GM23338 (cell line): ENCODE measurements at regions not wholly inside any gene's neighbourhood (a gene's known extent, or its start where the extent isn't known, plus 50 kb on each side); places are given as distances from the start of the nearest gene placed in this dataset.

ENCODE experiments used
- ATAC-seq: fragments of 200-7000 bp; cut with Tn5 transposase; 3 replicates; pipeline ENCODE4 v1.9.1; 2020
- DNase-seq: peaks from one replicate; pipeline ENCODE4 v3.0.0-alpha.2; 2015; ENCODE audit warnings: low spot score
- H2AFZ ChIP-seq: fragments of 200-600 bp; sonication (generic); 2 replicates; pipeline ENCODE4 v1.8.0; 2016; ENCODE audit warnings: antibody characterized with exemption, mild to moderate bottlenecking, moderate library complexity
- H3F3A ChIP-seq: fragments of 200-600 bp; sonication (generic); replicated peaks from 2 replicates; pipeline ENCODE4 v1.8.0; 2017; ENCODE audit warnings: antibody characterized with exemption, mixed run types, low read depth
- H3K27ac ChIP-seq: fragments of 200-600 bp; sonication (generic); 2 replicates; pipeline ENCODE4 v1.6.1; 2016; ENCODE audit warnings: low read depth
- H3K27me3 ChIP-seq: fragments of 200-600 bp; sonication (generic); 2 replicates; pipeline ENCODE4 v1.8.0; 2016; ENCODE audit warnings: mild to moderate bottlenecking, mixed run types, moderate library complexity; ENCODE audit not compliant: insufficient read depth
- H3K36me3 ChIP-seq: fragments of 200-600 bp; sonication (generic); 2 replicates; pipeline ENCODE4 v1.8.0; 2016; ENCODE audit warnings: mild to moderate bottlenecking; ENCODE audit not compliant: insufficient read depth
- H3K4me1 ChIP-seq: fragments of 200-600 bp; sonication (generic); 2 replicates; pipeline ENCODE4 v1.8.0; 2016; ENCODE audit warnings: mild to moderate bottlenecking, moderate library complexity; ENCODE audit not compliant: insufficient read depth
- H3K4me2 ChIP-seq: fragments of 200-600 bp; sonication (generic); 2 replicates; pipeline ENCODE4 v1.7.1; 2017; ENCODE audit warnings: mixed run types
- H3K4me3 ChIP-seq: fragments of 200-600 bp; sonication (generic); 2 replicates; pipeline ENCODE4 v1.6.1; 2016; ENCODE audit warnings: mixed run types
- H3K79me2 ChIP-seq: fragments of 200-600 bp; sonication (generic); replicated peaks from 2 replicates; pipeline ENCODE4 v1.8.0; 2017; ENCODE audit warnings: mild to moderate bottlenecking; ENCODE audit not compliant: insufficient read depth
- H3K9me2 ChIP-seq: fragments of 200-600 bp; sonication (generic); 2 replicates; pipeline ENCODE4 v1.8.0; 2017; ENCODE audit not compliant: insufficient read depth
- H4K20me1 ChIP-seq: fragments of 200-600 bp; sonication (generic); replicated peaks from 2 replicates; pipeline ENCODE4 v1.8.0; 2017; ENCODE audit warnings: mild to moderate bottlenecking; ENCODE audit not compliant: insufficient read depth
- H3K27ac Mint-ChIP-seq: 2 replicates; pipeline ENCODE4 v1.8.0; 2020; ENCODE audit warnings: inconsistent platforms, mild to moderate bottlenecking, moderate library complexity, mixed read lengths
- H3K27me3 Mint-ChIP-seq: 3 replicates; pipeline ENCODE4 v1.8.0; 2022; ENCODE audit warnings: low read depth, mild to moderate bottlenecking, moderate library complexity, mixed read lengths, inconsistent platforms; ENCODE audit not compliant: insufficient read depth, poor library complexity
- H3K36me3 Mint-ChIP-seq: 3 replicates; pipeline ENCODE4 v1.8.0; 2021; ENCODE audit warnings: low read depth, mild to moderate bottlenecking, inconsistent platforms, moderate library complexity, mixed read lengths
- H3K4me1 Mint-ChIP-seq: 3 replicates; pipeline ENCODE4 v1.8.0; 2020; ENCODE audit warnings: mild to moderate bottlenecking, inconsistent platforms, mixed read lengths
- H3K4me3 Mint-ChIP-seq: 3 replicates; pipeline ENCODE4 v1.8.0; 2021; ENCODE audit warnings: moderate library complexity, mild to moderate bottlenecking, inconsistent platforms, mixed read lengths
- H3K9me3 Mint-ChIP-seq: 3 replicates; pipeline ENCODE4 v1.8.0; 2020; ENCODE audit warnings: moderate library complexity, mild to moderate bottlenecking, inconsistent platforms, mixed read lengths
- CREB1 ChIP-seq: fragments of 250-450 bp; sonication (Bioruptor Pico); IDR thresholded peaks from 2 replicates; pipeline ENCODE4 v1.5.0; 2020; ENCODE audit warnings: low read depth, mild to moderate bottlenecking, moderate library complexity
- CTCF ChIP-seq, 2 experiments: fragments of 200-600 bp in 1 of 2; sonication (generic) in 1 of 2; conservative IDR thresholded peaks; 2 replicates each; pipeline versions ENCODE4 v1.5.1 to v1.6.1; 2016 to 2017; ENCODE audit warnings: antibody characterized with exemption in 2 of 2, low read depth in 2 of 2, mild to moderate bottlenecking in 2 of 2, moderate library complexity in 1 of 2
- ETS1 ChIP-seq: IDR thresholded peaks from 2 replicates; pipeline ENCODE4 v1.6.1; 2016; ENCODE audit warnings: antibody characterized with exemption
- EZH2 ChIP-seq: fragments of 200-600 bp; sonication (generic); IDR thresholded peaks from one replicate; pipeline ENCODE4 v1.8.0; 2017; ENCODE audit warnings: antibody characterized with exemption, mild to moderate bottlenecking, low read depth; ENCODE audit not compliant: unreplicated experiment
- EZH2phosphoT487 ChIP-seq: fragments of 200-600 bp; sonication (generic); IDR thresholded peaks from one replicate; pipeline ENCODE4 v1.8.1; 2018; ENCODE audit warnings: antibody characterized with exemption; ENCODE audit not compliant: unreplicated experiment
- JUNB ChIP-seq: IDR thresholded peaks from one replicate; pipeline ENCODE4 v1.6.1; 2016; ENCODE audit warnings: antibody characterized with exemption; ENCODE audit not compliant: unreplicated experiment
- NANOG ChIP-seq: IDR thresholded peaks from 2 replicates; pipeline ENCODE4 v1.6.1; 2016; ENCODE audit warnings: antibody characterized with exemption, borderline replicate concordance
- POLR2AphosphoS5 ChIP-seq: IDR thresholded peaks from 2 replicates; pipeline ENCODE4 v1.6.1; 2016; ENCODE audit warnings: antibody characterized with exemption, low read depth
- REST ChIP-seq: IDR thresholded peaks from one replicate; pipeline ENCODE4 v1.6.1; 2018; ENCODE audit warnings: antibody characterized with exemption; ENCODE audit not compliant: unreplicated experiment
- STAT1 ChIP-seq: IDR thresholded peaks from one replicate; pipeline ENCODE4 v1.6.1; 2016; ENCODE audit warnings: antibody characterized with exemption; ENCODE audit not compliant: unreplicated experiment
- ZNF114 ChIP-seq: fragments of 250-450 bp; sonication (Bioruptor Pico); IDR thresholded peaks from 2 replicates; pipeline ENCODE4 v1.5.0; 2020; ENCODE audit warnings: mild to moderate bottlenecking, moderate library complexity
- ZNF331 ChIP-seq: fragments of 250-450 bp; sonication (Bioruptor Pico); IDR thresholded peaks from 2 replicates; pipeline ENCODE4 v1.5.0; 2020; ENCODE audit warnings: low read depth, mild to moderate bottlenecking, moderate library complexity
- ZNF462 ChIP-seq: fragments of 250-450 bp; sonication (Bioruptor Pico); IDR thresholded peaks from 2 replicates; pipeline ENCODE4 v1.5.0; 2020; ENCODE audit warnings: mild to moderate bottlenecking, moderate library complexity

- Histone ChIP-seq H3K9me2 (no peaks in the 10 kb centered on the region; the same call in 1 of the 2 replicates), H2AFZ (no peak overlapping the region), H3K4me1 (0 out of 2 replicates have a peak, but pooled peaks cover 8% of the 10 kb centered on the region), H3K4me3 (no peak overlapping the region), H3K27me3 (no peaks in the 10 kb centered on the region), H3K79me2 (no peaks in the 10 kb centered on the region), H4K20me1 (no peaks in the 10 kb centered on the region), H3K36me3 (no peaks in the 10 kb centered on the region), H3K4me2 (no peak overlapping the region), H3K27ac (no peak overlapping the region), H3F3A (no peaks in the 10 kb centered on the region)
- H3K9me3 Mint-ChIP-seq, result no peaks in the 10 kb centered on the region; the same call in 2 of the 3 replicates
- no peaks in the 10 kb centered on the region for H3K36me3 Mint-ChIP-seq
- no peak for TF ChIP-seq EZH2phosphoT487
- no peak for TF ChIP-seq CREB1 (CRISPR knock-in tag)
- TF ChIP-seq CTCF (conservative IDR thresholded peaks at IDR 0.05; ENCODE audit: low read depth in 2 of 2), result no peak
- no peak for TF ChIP-seq JUNB
- TF ChIP-seq ETS1, result no peak
- no peak for TF ChIP-seq REST
- TF ChIP-seq POLR2AphosphoS5, result no peak
- no peak for TF ChIP-seq ZNF462 (CRISPR knock-in tag)
- no peak for TF ChIP-seq ZNF114 (CRISPR knock-in tag)
- no peak for TF ChIP-seq NANOG
- TF ChIP-seq EZH2, result no peak
- TF ChIP-seq ZNF331 (CRISPR knock-in tag), result no peak
- TF ChIP-seq STAT1, result no peak
- H3K4me1 Mint-ChIP-seq, result peaks cover 18% of the 10 kb centered on the region
- ATAC-seq (no peak), DNase-seq (peak; percentile 2)
- no peak overlapping the region for H3K27ac Mint-ChIP-seq
- no peaks in the 10 kb centered on the region for H3K27me3 Mint-ChIP-seq
- no peak overlapping the region for H3K4me3 Mint-ChIP-seq
These were observed 205.5 kb downstream of the MMUT start for GRCh38 chr6:49257549-49257948.
